ENCODE measurements at regions not wholly inside any gene's neighbourhood (a gene's known extent, or its start where the extent isn't known, plus 50 kb on each side); places are given as distances from the start of the nearest gene placed in this dataset.

- Mint-ChIP-seq H3K27me3 (ENCODE audit: low read depth) (no peaks in the 10 kb centered on the region), H3K4me1 (peaks cover 49% of the 10 kb centered on the region), H3K9me3 (no peaks in the 10 kb centered on the region), H3K36me3 (ENCODE audit: low read depth) (peaks cover 5% of the 10 kb centered on the region), H3K27ac (peak overlapping the region; percentile 1 to 89 (median 37)), H3K4me3 (no peak overlapping the region)
- no peak for TF ChIP-seq CTCF (IDR thresholded peaks at IDR 0.05; ENCODE audit: unreplicated experiment in 3 of 3)
Measured at GRCh38 chr6:71205336-71205956, 83.2 kb upstream of the OGFRL1 start.

- no peak for TF ChIP-seq CTCF (IDR thresholded peaks at IDR 0.05; ENCODE audit: unreplicated experiment in 3 of 3)
- peaks cover 5% of the 10 kb centered on the region for H3K36me3 Mint-ChIP-seq (ENCODE audit: low read depth)
- no peaks in the 10 kb centered on the region for H3K9me3 Mint-ChIP-seq
- H3K27me3 Mint-ChIP-seq (ENCODE audit: low read depth): no peaks in the 10 kb centered on the region
- peak overlapping the region; percentile 61 to 93 (median 68) for H3K27ac Mint-ChIP-seq
- H3K4me1 Mint-ChIP-seq: peaks cover 49% of the 10 kb centered on the region
- no peak overlapping the region for H3K4me3 Mint-ChIP-seq
Measured at GRCh38 chr6:71206089-71206488, 82.5 kb upstream of the OGFRL1 start.

- H3K27ac Mint-ChIP-seq: no peak overlapping the region
- TF ChIP-seq CTCF (IDR thresholded peaks at IDR 0.05; ENCODE audit: unreplicated experiment in 3 of 3): no peak
- H3K36me3 Mint-ChIP-seq (ENCODE audit: low read depth): no peaks in the 10 kb centered on the region
- peaks cover 36% of the 10 kb centered on the region for H3K4me1 Mint-ChIP-seq
- no peaks in the 10 kb centered on the region for H3K27me3 Mint-ChIP-seq (ENCODE audit: low read depth)
- no peaks in the 10 kb centered on the region for H3K9me3 Mint-ChIP-seq
- H3K4me3 Mint-ChIP-seq: no peak overlapping the region
Measured at GRCh38 chr6:71209206-71209605, 79.4 kb upstream of the OGFRL1 start.

- H3K4me1 Mint-ChIP-seq: peaks cover 35% of the 10 kb centered on the region
- TF ChIP-seq CTCF (IDR thresholded peaks at IDR 0.05; ENCODE audit: unreplicated experiment in 3 of 3): no peak
- no peaks in the 10 kb centered on the region for H3K9me3 Mint-ChIP-seq
- no peak overlapping the region for H3K27ac Mint-ChIP-seq
- no peaks in the 10 kb centered on the region for H3K27me3 Mint-ChIP-seq (ENCODE audit: low read depth)
- H3K36me3 Mint-ChIP-seq (ENCODE audit: low read depth): no peaks in the 10 kb centered on the region
- no peak overlapping the region for H3K4me3 Mint-ChIP-seq
Measured at GRCh38 chr6:71209626-71210025, 79.0 kb upstream of the OGFRL1 start.

GRCh38 chr6:71211799-71212198 lies 76.8 kb upstream of the OGFRL1 start:
- H3K27ac Mint-ChIP-seq: peak overlapping the region in 1 of 3 experiments; percentile 40
- no peaks in the 10 kb centered on the region for H3K9me3 Mint-ChIP-seq
- no peaks in the 10 kb centered on the region for H3K36me3 Mint-ChIP-seq (ENCODE audit: low read depth)
- no peak overlapping the region for H3K4me3 Mint-ChIP-seq
- peaks cover 16% of the 10 kb centered on the region for H3K4me1 Mint-ChIP-seq
- H3K27me3 Mint-ChIP-seq (ENCODE audit: low read depth): no peaks in the 10 kb centered on the region
- no peak for TF ChIP-seq CTCF (IDR thresholded peaks at IDR 0.05; ENCODE audit: unreplicated experiment in 3 of 3)

- Mint-ChIP-seq H3K4me1 (no peaks in the 10 kb centered on the region), H3K27me3 (ENCODE audit: low read depth) (peaks cover 5% of the 10 kb centered on the region), H3K27ac (no peak overlapping the region), H3K36me3 (ENCODE audit: low read depth) (no peaks in the 10 kb centered on the region), H3K4me3 (no peak overlapping the region), H3K9me3 (no peaks in the 10 kb centered on the region)
- TF ChIP-seq CTCF (IDR thresholded peaks at IDR 0.05; ENCODE audit: unreplicated experiment in 3 of 3): no peak
Measured at GRCh38 chr6:71220466-71220865, 68.1 kb upstream of the OGFRL1 start.

Data from nephron (organoid).